K562 (cell line): ENCODE measurements at regions not wholly inside any gene's neighbourhood (a gene's known extent, or its start where the extent isn't known, plus 50 kb on each side); places are given as distances from the start of the nearest gene placed in this dataset.

Experiments used
- ATAC-seq: fragments of 200-7000 bp; cut with Tn5 transposase; 3 replicates; pipeline ENCODE4 v1.9.1; 2020; ENCODE audit warnings: moderate library complexity
- BruUV-seq: library from RNA; stranded (reverse); fragments of 400-500 nt; replicated peaks from 2 replicates; lab custom pipeline; 2021; lab: Mats Ljungman, UMichigan
- CTCF ChIA-PET: fragments of 300-600 bp; formaldehyde crosslinking; extraction: SDS; loops from one replicate; lab custom pipeline; 2021; ENCODE audit warnings: low intra/inter-chr PET ratio; lab: Yijun Ruan, JAX
- POLR2A ChIA-PET: fragments of 300-600, 350-650 bp; sonication (Branson Sonifier 250); formaldehyde crosslinking; extraction: SDS; loops from one replicate; lab custom pipeline; 2021; ENCODE audit warnings: antibody characterized with exemption, inconsistent platforms; lab: Yijun Ruan, JAX
- DNase-seq, 4 experiments: peaks; one replicate each; pipeline versions ENCODE4 v3.0.0 to v3.0.0-alpha.2; 2011 to 2018; ENCODE audit warnings: low spot score in 3 of 4, mixed read lengths in 3 of 4; ENCODE audit errors: extremely low read depth in 1 of 4
- FAIRE-seq: peaks from 2 replicates; lab custom pipeline; 2011; peaks lifted over from hg19 to GRCh38; lab: Jason Lieb, UNC
- H2AFZ ChIP-seq: 2 replicates; pipeline ENCODE4 v1.6.0; 2011; ENCODE audit warnings: low read depth, low read length, control low read depth, inconsistent platforms
- H3K27ac ChIP-seq: fragments of 200-600 bp; 3 replicates; pipeline ENCODE4 v1.8.0; 2011; ENCODE audit warnings: low read depth, mild to moderate bottlenecking, control low read depth, inconsistent platforms, low read length, moderate library complexity, mixed read lengths; ENCODE audit errors: extremely low read depth
- H3K27me3 ChIP-seq, 2 experiments: fragments of 300-600 bp in 1 of 2; 2 replicates in 1 of 2; 3 replicates in 1 of 2; pipeline versions ENCODE4 v1.6.0 to v1.8.0; 2011; ENCODE audit warnings: inconsistent platforms in 2 of 2, low read length in 2 of 2, mild to moderate bottlenecking in 1 of 2, mixed read lengths in 1 of 2, moderate library complexity in 1 of 2; ENCODE audit not compliant: control insufficient read depth in 2 of 2, insufficient read depth in 2 of 2
- H3K36me3 ChIP-seq: fragments of 300-600 bp; 3 replicates; pipeline ENCODE4 v1.8.0; 2011; ENCODE audit warnings: mild to moderate bottlenecking, low read length, inconsistent platforms; ENCODE audit not compliant: control insufficient read depth, insufficient read depth
- H3K4me1 ChIP-seq, 2 experiments: fragments of 200-600 bp in 1 of 2; replicated peaks in 1 of 2; 2 replicates in 1 of 2; 3 replicates in 1 of 2; pipeline versions ENCODE4 v1.5.1 to v1.8.0; 2011; ENCODE audit warnings: inconsistent platforms in 2 of 2, low read length in 2 of 2, mild to moderate bottlenecking in 1 of 2, mixed read lengths in 1 of 2, moderate library complexity in 1 of 2; ENCODE audit not compliant: control insufficient read depth in 2 of 2, insufficient read depth in 2 of 2
- H3K4me2 ChIP-seq: 2 replicates; pipeline ENCODE4 v1.6.1; 2011; ENCODE audit warnings: low read length, control low read depth, inconsistent platforms, mixed read lengths; ENCODE audit not compliant: insufficient read depth
- H3K4me3 ChIP-seq: fragments of 200-600 bp; sonication (generic), shearing (Covaris generic); 2 replicates; pipeline ENCODE4 v1.5.1; 2016; ENCODE audit warnings: control low read depth, inconsistent platforms
- H3K79me2 ChIP-seq: fragments of 200-600 bp; 3 replicates; pipeline ENCODE4 v1.8.0; 2011; ENCODE audit warnings: low read length, inconsistent platforms; ENCODE audit not compliant: control insufficient read depth, insufficient read depth
- H3K9ac ChIP-seq, 2 experiments: 2 replicates each; pipeline versions ENCODE4 v1.6.0 to v1.6.1; 2011; ENCODE audit warnings: low read depth in 2 of 2, low read length in 2 of 2, control low read depth in 1 of 2, inconsistent platforms in 1 of 2, mild to moderate bottlenecking in 1 of 2, mixed read lengths in 1 of 2; ENCODE audit not compliant: insufficient read depth in 1 of 2
- H3K9me1 ChIP-seq: one replicate; pipeline ENCODE4 v1.6.0; 2011; ENCODE audit warnings: inconsistent platforms, mild to moderate bottlenecking, low read length, moderate library complexity; ENCODE audit not compliant: control insufficient read depth, insufficient read depth
- H3K9me3 ChIP-seq: replicated peaks from 2 replicates; pipeline ENCODE4 v1.5.1; 2011; ENCODE audit warnings: low read depth, low read length, inconsistent platforms; ENCODE audit not compliant: control insufficient read depth, insufficient read depth
- H4K20me1 ChIP-seq: replicated peaks from 2 replicates; pipeline ENCODE4 v1.6.1; 2011; ENCODE audit warnings: low read length, inconsistent platforms, mixed read lengths; ENCODE audit not compliant: control insufficient read depth, insufficient read depth
- CTCF ChIP-seq, 3 experiments: IDR thresholded peaks in 2 of 3; conservative IDR thresholded peaks in 1 of 3; 2 replicates each; pipeline ENCODE4 v1.5.1; 2011 to 2012; ENCODE audit warnings: low read length in 3 of 3, mild to moderate bottlenecking in 3 of 3, control low read depth in 2 of 3, improper control_type of control experiment in 1 of 3, inconsistent platforms in 1 of 3, low read depth in 1 of 3, mixed read lengths in 1 of 3, moderate library complexity in 1 of 3; ENCODE audit not compliant: insufficient read depth in 2 of 3
- MBD2 ChIP-seq: sonication (generic); IDR thresholded peaks from 2 replicates; pipeline ENCODE4 v1.6.1; 2016; ENCODE audit warnings: low read depth, borderline replicate concordance
- ZMIZ1 ChIP-seq, 2 experiments: fragments of 150-350 bp in 1 of 2; IDR thresholded peaks; 2 replicates each; pipeline ENCODE4 v1.6.1; 2012 to 2016; ENCODE audit warnings: low read depth in 2 of 2, low read length in 2 of 2, mild to moderate bottlenecking in 1 of 2, moderate library complexity in 1 of 2
- WGBS: fragments of 100-300 bp; shearing (Covaris generic); methylation state at CpG from one replicate; pipeline ENCODE4 v1.1.6; 2016; ENCODE audit warnings: low coverage, mixed read lengths; ENCODE audit not compliant: insufficient coverage; ENCODE audit errors: missing lambda C conversion rate; 5-methylcytosine and 5-hydroxymethylcytosine counted together
- in situ Hi-C: fragments of 300-500 bp; cut with MboI; formaldehyde crosslinking; loops from 4 replicates; pipeline ENCODE4 v1.15.0; 2018; ENCODE audit warnings: inconsistent platforms, mixed read lengths
- intact Hi-C: fragments of 100-400 bp; cut with micrococcal nuclease; formaldehyde crosslinking; loops from 2 replicates; pipeline ENCODE4 v1.14.2; 2022

- Histone ChIP-seq H3K27me3 (no peaks in the 10 kb centered on the region), H3K36me3 (no peaks in the 10 kb centered on the region), H3K9me3 (no peaks in the 10 kb centered on the region; the same call in 1 of the 2 replicates), H4K20me1 (no peaks in the 10 kb centered on the region), H3K27ac (no peak overlapping the region), H3K79me2 (no peaks in the 10 kb centered on the region), H3K4me3 (no peak overlapping the region), H3K9me1 (no peaks in the 10 kb centered on the region), H3K4me2 (no peak overlapping the region), H3K9ac (no peak overlapping the region), H2AFZ (no peak overlapping the region), H3K4me1 (no peaks in the 10 kb centered on the region)
- intact Hi-C loops = no loop called here
- DNase-seq = no peak
- no peak for TF ChIP-seq CTCF (IDR thresholded peaks at IDR 0.05 in 2 of 3, conservative IDR thresholded peaks at IDR 0.05 in 1 of 3; ENCODE audit: insufficient read depth in 2 of 3, low read depth in 1 of 3, low read length in 3 of 3)
- TF ChIP-seq ZMIZ1 (IDR thresholded peaks at IDR 0.05; ENCODE audit: low read depth in 2 of 2, low read length in 2 of 2) = no peak
- no peak for TF ChIP-seq MBD2
- ATAC-seq = no peak
- FAIRE-seq = no peak
- ChIA-PET POLR2A (no interaction called here), CTCF (no interaction called here)
- in situ Hi-C loops = no loop called here
- 3% methylated on average over 7 of the region's 7 CpGs for WGBS
- BruUV-seq = no TSS peak
These were observed 210.5 kb upstream of the SPAG17 start for GRCh38 chr1:118395430-118395991.
